ENCODE measurements at regions not wholly inside any gene's neighbourhood (a gene's known extent, or its start where the extent isn't known, plus 50 kb on each side); places are given as distances from the start of the nearest gene placed in this dataset.

DNA sequence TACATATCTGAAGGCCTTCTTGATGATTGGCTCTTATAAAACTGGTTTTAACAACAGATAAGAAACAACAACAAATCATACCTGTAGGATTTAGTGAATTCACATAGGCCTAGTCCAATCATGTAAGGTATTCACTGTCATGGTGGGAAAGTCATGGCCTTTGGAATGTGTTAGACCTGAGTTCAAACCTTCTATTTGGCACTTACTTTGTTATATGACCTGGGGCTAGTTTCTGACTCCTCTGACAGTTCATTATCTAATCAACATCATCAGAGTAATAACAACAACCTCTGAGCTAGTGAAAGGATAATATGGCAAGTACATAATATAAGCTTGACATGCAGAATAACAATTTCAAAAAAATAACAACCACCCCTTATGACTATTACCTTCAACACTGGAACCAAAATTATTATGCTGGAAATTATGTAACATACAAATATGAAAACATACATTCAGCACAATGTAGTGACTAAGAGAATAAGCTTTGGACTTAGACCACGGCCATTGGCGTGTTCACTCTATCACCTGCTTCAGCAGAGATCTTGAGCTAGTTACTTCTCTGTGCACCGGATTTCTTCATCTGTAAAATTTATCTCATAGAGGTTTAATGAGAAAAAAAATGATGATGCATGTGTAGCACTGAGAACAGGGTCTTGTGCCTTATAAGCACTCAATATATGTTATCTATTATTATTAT, 597.6 kb downstream of the LMO4 start:
- H3K27ac ChIP-seq (ENCODE audit: low read depth, low read length): no peak overlapping the region
- peaks cover 0 to 5% of the 10 kb centered on the region in 2 donors for H3K27me3 Mint-ChIP-seq
- no peaks in the 10 kb centered on the region for H3K9me3 ChIP-seq (ENCODE audit: control insufficient read depth in 1 of 2, low read length in 2 of 2)
- no peaks in the 10 kb centered on the region for H3K36me3 ChIP-seq (ENCODE audit: insufficient read depth, low read length)
- H3K36me3 Mint-ChIP-seq: no peaks in the 10 kb centered on the region
- DNase-seq: no peak
- no peak overlapping the region for H3K27ac Mint-ChIP-seq
- no peak overlapping the region for H3K4me3 Mint-ChIP-seq
- CTCF ChIA-PET (ENCODE audit: partially characterized antibody): no interaction called here
- no peak overlapping the region for H3K4me3 ChIP-seq (ENCODE audit: low read length in 2 of 2)
- H3K27me3 ChIP-seq (ENCODE audit: insufficient read depth, low read length): no peaks in the 10 kb centered on the region
- peaks cover 0 to 16% (median 6%) of the 10 kb centered on the region in 8 donors for H3K9me3 Mint-ChIP-seq
- intact Hi-C loops (cut with micrococcal nuclease): no loop called here
- no peaks in the 10 kb centered on the region for H3K4me1 ChIP-seq (ENCODE audit: insufficient read depth, low read length)
- H3K4me1 Mint-ChIP-seq: no peaks in the 10 kb centered on the region
- POLR2A ChIA-PET (ENCODE audit: partially characterized antibody): no interaction called here

DNA sequence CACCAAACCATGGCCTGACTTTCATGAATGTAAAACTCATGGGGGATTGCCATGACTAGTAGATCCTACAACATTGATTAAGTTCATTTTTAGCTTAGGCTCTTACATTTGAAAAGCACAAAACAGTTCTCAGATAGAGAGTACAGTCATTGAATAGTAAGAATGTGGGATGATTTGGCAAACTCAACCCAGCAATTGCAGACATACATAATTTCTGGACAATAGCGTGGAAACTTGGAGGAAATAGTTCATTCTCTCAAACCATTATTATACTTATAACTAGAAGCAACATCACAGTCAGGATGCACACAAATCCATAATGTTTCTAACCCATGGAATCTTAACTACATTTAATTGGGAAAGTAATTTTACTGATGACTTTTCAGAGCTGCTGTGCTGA, 598.2 kb downstream of the LMO4 start:
- Mint-ChIP-seq H3K4me3 (no peak overlapping the region), H3K27ac (no peak overlapping the region), H3K36me3 (no peaks in the 10 kb centered on the region), H3K4me1 (no peaks in the 10 kb centered on the region), H3K9me3 (peaks cover 0 to 21% (median 9%) of the 10 kb centered on the region in 8 donors), H3K27me3 (peaks cover 0 to 5% of the 10 kb centered on the region in 2 donors)
- H3K36me3 ChIP-seq (ENCODE audit: insufficient read depth, low read length): no peaks in the 10 kb centered on the region
- no peaks in the 10 kb centered on the region for H3K27me3 ChIP-seq (ENCODE audit: insufficient read depth, low read length)
- no peak for DNase-seq
- H3K9me3 ChIP-seq (ENCODE audit: control insufficient read depth in 1 of 2, low read length in 2 of 2): no peaks in the 10 kb centered on the region
- intact Hi-C loops (cut with micrococcal nuclease): no loop called here
- H3K4me3 ChIP-seq (ENCODE audit: low read length in 2 of 2): no peak overlapping the region
- H3K27ac ChIP-seq (ENCODE audit: low read depth, low read length): no peak overlapping the region
- no peaks in the 10 kb centered on the region for H3K4me1 ChIP-seq (ENCODE audit: insufficient read depth, low read length)
- CTCF ChIA-PET (ENCODE audit: partially characterized antibody): no interaction called here
- POLR2A ChIA-PET (ENCODE audit: partially characterized antibody): no interaction called here

- Mint-ChIP-seq H3K4me1 (no peaks in the 10 kb centered on the region), H3K27me3 (peaks cover 0 to 5% of the 10 kb centered on the region in 2 donors), H3K27ac (no peak overlapping the region), H3K9me3 (peaks cover 0 to 28% (median 11%) of the 10 kb centered on the region in 8 donors), H3K4me3 (no peak overlapping the region), H3K36me3 (no peaks in the 10 kb centered on the region)
- ChIA-PET CTCF (ENCODE audit: partially characterized antibody) (no interaction called here), POLR2A (ENCODE audit: partially characterized antibody) (no interaction called here)
- H3K27ac ChIP-seq (ENCODE audit: low read depth, low read length): no peak overlapping the region
- H3K4me3 ChIP-seq (ENCODE audit: low read length in 2 of 2): no peak overlapping the region
- no peaks in the 10 kb centered on the region for H3K27me3 ChIP-seq (ENCODE audit: insufficient read depth, low read length)
- H3K9me3 ChIP-seq (ENCODE audit: control insufficient read depth in 1 of 2, low read length in 2 of 2): no peaks in the 10 kb centered on the region
- H3K4me1 ChIP-seq (ENCODE audit: insufficient read depth, low read length): no peaks in the 10 kb centered on the region
- H3K36me3 ChIP-seq (ENCODE audit: insufficient read depth, low read length): no peaks in the 10 kb centered on the region
- DNase-seq: no peak
- intact Hi-C loops (cut with micrococcal nuclease): no loop called here
Observed at GRCh38 chr1:87927391-87928280, 599.0 kb downstream of the LMO4 start.

DNA sequence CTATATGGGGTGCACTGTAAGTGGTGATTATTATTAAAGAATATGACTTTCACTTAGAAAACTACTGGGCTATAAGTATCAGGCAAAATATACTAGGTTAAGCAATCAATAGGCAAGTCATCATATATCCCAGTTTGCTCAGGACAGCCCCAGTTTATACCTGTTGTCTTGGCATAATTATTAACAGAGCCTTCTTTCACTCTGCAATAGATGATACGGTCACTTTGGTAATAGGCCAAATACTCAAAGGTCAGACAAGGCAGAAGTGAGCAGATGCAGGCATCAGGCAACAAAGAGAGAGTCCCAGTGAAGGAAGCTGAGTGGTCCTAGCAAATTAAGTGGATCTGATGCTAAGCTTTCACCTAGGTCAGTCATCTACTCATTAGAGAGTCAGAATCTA, 599.9 kb downstream of the LMO4 start:
- no peaks in the 10 kb centered on the region for H3K36me3 ChIP-seq (ENCODE audit: insufficient read depth, low read length)
- no peak overlapping the region for H3K27ac ChIP-seq (ENCODE audit: low read depth, low read length)
- ChIA-PET POLR2A (ENCODE audit: partially characterized antibody) (no interaction called here), CTCF (ENCODE audit: partially characterized antibody) (no interaction called here)
- Mint-ChIP-seq H3K4me1 (no peaks in the 10 kb centered on the region), H3K4me3 (no peak overlapping the region), H3K27me3 (no peaks in the 10 kb centered on the region), H3K9me3 (peaks cover 0 to 30% (median 11%) of the 10 kb centered on the region in 8 donors), H3K27ac (no peak overlapping the region), H3K36me3 (no peaks in the 10 kb centered on the region)
- H3K9me3 ChIP-seq (ENCODE audit: control insufficient read depth in 1 of 2, low read length in 2 of 2): no peaks in the 10 kb centered on the region
- H3K4me1 ChIP-seq (ENCODE audit: insufficient read depth, low read length): no peaks in the 10 kb centered on the region
- H3K4me3 ChIP-seq (ENCODE audit: low read length in 2 of 2): no peak overlapping the region
- no peaks in the 10 kb centered on the region for H3K27me3 ChIP-seq (ENCODE audit: insufficient read depth, low read length)
- intact Hi-C loops (cut with micrococcal nuclease): no loop called here
- no peak for DNase-seq

DNA sequence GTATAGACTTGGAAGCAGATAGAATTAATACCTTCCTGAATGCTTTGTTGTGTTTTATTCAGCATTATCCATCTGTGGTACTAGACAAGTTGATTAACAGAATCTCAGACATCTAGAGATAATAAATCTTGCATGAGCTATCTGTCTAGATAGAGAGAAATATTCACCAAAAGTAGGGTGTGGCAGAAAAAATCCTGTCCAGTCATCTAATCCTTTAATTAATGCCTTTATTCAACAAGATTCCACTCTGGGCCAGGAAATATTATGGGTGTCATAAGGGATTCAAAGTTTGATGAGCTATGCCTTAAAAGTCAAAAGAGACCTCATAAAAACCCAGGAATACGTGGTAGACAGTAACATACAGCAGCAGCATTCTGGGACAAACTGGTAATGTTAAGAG, 601.2 kb downstream of the LMO4 start:
- no peaks in the 10 kb centered on the region for H3K4me1 Mint-ChIP-seq
- H3K4me3 Mint-ChIP-seq: no peak overlapping the region
- Histone ChIP-seq H3K4me1 (ENCODE audit: insufficient read depth, low read length) (no peaks in the 10 kb centered on the region), H3K27ac (ENCODE audit: low read depth, low read length) (no peak overlapping the region), H3K4me3 (ENCODE audit: low read length in 2 of 2) (no peak overlapping the region), H3K27me3 (ENCODE audit: insufficient read depth, low read length) (no peaks in the 10 kb centered on the region), H3K9me3 (ENCODE audit: control insufficient read depth in 1 of 2, low read length in 2 of 2) (no peaks in the 10 kb centered on the region), H3K36me3 (ENCODE audit: insufficient read depth, low read length) (no peaks in the 10 kb centered on the region)
- H3K36me3 Mint-ChIP-seq: no peaks in the 10 kb centered on the region
- H3K27me3 Mint-ChIP-seq: no peaks in the 10 kb centered on the region
- CTCF ChIA-PET (ENCODE audit: partially characterized antibody): interaction anchor here (1.1 to 2.1 kb wide), 2 partner anchors 12 to 24 kb away, joined by 4 to 7 read pairs; no protein-coding TSS in a partner anchor
- no peak overlapping the region for H3K27ac Mint-ChIP-seq
- peaks cover 0 to 30% (median 11%) of the 10 kb centered on the region in 8 donors for H3K9me3 Mint-ChIP-seq
- intact Hi-C loops (cut with micrococcal nuclease): no loop called here
- no peak for DNase-seq
- POLR2A ChIA-PET (ENCODE audit: partially characterized antibody): no interaction called here

DNA sequence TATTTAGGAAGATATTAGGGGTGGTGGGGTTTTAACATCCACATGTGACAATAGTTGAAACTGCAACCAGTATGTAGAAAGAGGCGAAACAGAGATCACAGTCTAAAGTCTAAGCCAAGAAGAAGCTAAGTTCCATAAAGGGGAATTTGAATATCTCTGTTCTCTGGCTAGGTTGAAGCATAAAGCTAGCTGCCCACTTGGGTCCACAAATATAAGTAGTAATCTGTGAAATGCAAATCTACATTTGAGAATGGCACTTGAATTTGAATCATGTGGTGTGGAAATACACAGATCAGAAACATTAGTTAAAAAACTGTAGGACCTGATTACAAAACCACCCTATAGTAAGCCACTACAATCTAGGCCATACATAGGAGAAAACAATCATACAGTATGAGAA, 602.1 kb downstream of the LMO4 start:
- POLR2A ChIA-PET (ENCODE audit: partially characterized antibody): no interaction called here

GRCh38 chr1:87933171-87933570, 604.5 kb downstream of the LMO4 start:
- intact Hi-C loops (cut with micrococcal nuclease): no loop called here
- CTCF ChIA-PET (ENCODE audit: partially characterized antibody): no interaction called here
- Mint-ChIP-seq H3K27me3 (peaks cover 0 to 5% of the 10 kb centered on the region in 2 donors), H3K4me1 (no peaks in the 10 kb centered on the region), H3K9me3 (peaks cover 0 to 30% (median 11%) of the 10 kb centered on the region in 8 donors), H3K36me3 (peaks cover 0 to 4% of the 10 kb centered on the region in 2 donors), H3K27ac (no peak overlapping the region), H3K4me3 (no peak overlapping the region)
- no peaks in the 10 kb centered on the region for H3K27me3 ChIP-seq (ENCODE audit: insufficient read depth, low read length)
- H3K9me3 ChIP-seq (ENCODE audit: control insufficient read depth in 1 of 2, low read length in 2 of 2): no peaks in the 10 kb centered on the region
- H3K4me1 ChIP-seq (ENCODE audit: insufficient read depth, low read length): no peaks in the 10 kb centered on the region
- no peaks in the 10 kb centered on the region for H3K36me3 ChIP-seq (ENCODE audit: insufficient read depth, low read length)
- no peak overlapping the region for H3K4me3 ChIP-seq (ENCODE audit: low read length in 2 of 2)
- DNase-seq: no peak
- POLR2A ChIA-PET (ENCODE audit: partially characterized antibody): no interaction called here
- H3K27ac ChIP-seq (ENCODE audit: low read depth, low read length): no peak overlapping the region

More for the DNA sequence above, 602.1 kb downstream of the LMO4 start:
- H3K27ac ChIP-seq (ENCODE audit: low read depth, low read length): no peak overlapping the region
- Mint-ChIP-seq H3K27me3 (peaks cover 0 to 4% of the 10 kb centered on the region in 2 donors), H3K36me3 (peaks cover 0 to 4% of the 10 kb centered on the region in 2 donors), H3K4me1 (no peaks in the 10 kb centered on the region), H3K4me3 (no peak overlapping the region), H3K27ac (no peak overlapping the region), H3K9me3 (peaks cover 0 to 30% (median 11%) of the 10 kb centered on the region in 8 donors)
- DNase-seq: no peak
- no peak overlapping the region for H3K4me3 ChIP-seq (ENCODE audit: low read length in 2 of 2)
- no peaks in the 10 kb centered on the region for H3K4me1 ChIP-seq (ENCODE audit: insufficient read depth, low read length)
- H3K9me3 ChIP-seq (ENCODE audit: control insufficient read depth in 1 of 2, low read length in 2 of 2): no peaks in the 10 kb centered on the region
- intact Hi-C loops (cut with micrococcal nuclease): no loop called here
- no peaks in the 10 kb centered on the region for H3K27me3 ChIP-seq (ENCODE audit: insufficient read depth, low read length)
- H3K36me3 ChIP-seq (ENCODE audit: insufficient read depth, low read length): no peaks in the 10 kb centered on the region
- CTCF ChIA-PET (ENCODE audit: partially characterized antibody): interaction anchor here (0.9 to 2.1 kb wide), 3 partner anchors 11 to 23 kb away, joined by 3 to 7 read pairs (median 4); no protein-coding TSS in a partner anchor

Measured in CD4-positive, alpha-beta memory T cell (primary cell).